Mesodermal cell (in vitro differentiated cells): ENCODE measurements at regions not wholly inside any gene's neighbourhood (a gene's known extent, or its start where the extent isn't known, plus 50 kb on each side); places are given as distances from the start of the nearest gene placed in this dataset.

ENCODE experiments used
- H3K27ac ChIP-seq: 2 replicates; pipeline ENCODE4 v1.7.0; 2013; ENCODE audit warnings: mild to moderate bottlenecking, low read depth, low read length, moderate library complexity; ENCODE audit not compliant: severe bottlenecking
- H3K36me3 ChIP-seq: 2 replicates; pipeline ENCODE4 v1.7.1; 2013; ENCODE audit warnings: mild to moderate bottlenecking, low read length, moderate library complexity; ENCODE audit not compliant: control insufficient read depth, insufficient read depth
- H3K4me1 ChIP-seq: one replicate; pipeline ENCODE4 v1.7.1; 2013; ENCODE audit warnings: mild to moderate bottlenecking, low read length; ENCODE audit not compliant: insufficient read depth, control insufficient read depth, poor library complexity, severe bottlenecking
- H3K4me3 ChIP-seq: 2 replicates; pipeline ENCODE4 v1.7.0; 2013; ENCODE audit warnings: low read length, control low read depth, mild to moderate bottlenecking; ENCODE audit not compliant: insufficient read depth, poor library complexity, severe bottlenecking; ENCODE audit errors: extremely low read depth
- H3K9me3 ChIP-seq: 2 replicates; pipeline ENCODE4 v1.7.1; 2013; ENCODE audit warnings: mild to moderate bottlenecking, low read length, moderate library complexity; ENCODE audit not compliant: control insufficient read depth
- WGBS, 2 experiments: methylation state at CpG; one replicate each; pipeline ENCODE4 v1.1.5; 2013; ENCODE audit warnings: missing lambda C conversion rate in 2 of 2; ENCODE audit not compliant: insufficient coverage in 2 of 2; 5-methylcytosine and 5-hydroxymethylcytosine counted together

GRCh38 chr13:39202746-39203145 is 164.5 kb downstream of the NHLRC3 start:
- no peaks in the 10 kb centered on the region for H3K36me3 ChIP-seq
- no peak overlapping the region for H3K27ac ChIP-seq
- no peak overlapping the region for H3K4me3 ChIP-seq
- H3K4me1 ChIP-seq = no peaks in the 10 kb centered on the region
- H3K9me3 ChIP-seq = no peaks in the 10 kb centered on the region
- 88 to 89% methylated on average over 5 of the region's 7 CpGs for WGBS, 2 experiments

GRCh38 chr13:39208636-39209035 is 170.4 kb downstream of the NHLRC3 start:
- H3K4me1 ChIP-seq = no peaks in the 10 kb centered on the region
- H3K36me3 ChIP-seq = no peaks in the 10 kb centered on the region
- H3K9me3 ChIP-seq = no peaks in the 10 kb centered on the region
- no peak overlapping the region for H3K27ac ChIP-seq
- WGBS, 2 experiments = 94 to 100% methylated on average over 2 of the region's 4 CpGs
- no peak overlapping the region for H3K4me3 ChIP-seq

- no peak overlapping the region for H3K27ac ChIP-seq
- no CpG with 5 or more reads among the region's 1 CpG for WGBS, 2 experiments
- no peak overlapping the region for H3K4me3 ChIP-seq
- H3K36me3 ChIP-seq = no peaks in the 10 kb centered on the region
- no peaks in the 10 kb centered on the region for H3K9me3 ChIP-seq
- H3K4me1 ChIP-seq = no peaks in the 10 kb centered on the region
Observed at GRCh38 chr13:39209731-39210531, 171.7 kb downstream of the NHLRC3 start.

- Histone ChIP-seq H3K36me3 (no peaks in the 10 kb centered on the region), H3K9me3 (no peaks in the 10 kb centered on the region), H3K4me1 (no peaks in the 10 kb centered on the region), H3K27ac (no peak overlapping the region), H3K4me3 (no peak overlapping the region)
- WGBS, 2 experiments = no CpG with 5 or more reads among the region's 1 CpG
Observed at GRCh38 chr13:39210961-39211534, 172.8 kb downstream of the NHLRC3 start.

- H3K4me1 ChIP-seq = no peaks in the 10 kb centered on the region
- WGBS, 2 experiments = 91 to 92% methylated on average over 3 to 4 of the region's 8 CpGs
- no peaks in the 10 kb centered on the region for H3K9me3 ChIP-seq
- no peaks in the 10 kb centered on the region for H3K36me3 ChIP-seq
- no peak overlapping the region for H3K4me3 ChIP-seq
- H3K27ac ChIP-seq = no peak overlapping the region
Observed at GRCh38 chr13:39215971-39216370, 177.7 kb downstream of the NHLRC3 start.

GRCh38 chr13:39217471-39217870 is 179.2 kb downstream of the NHLRC3 start:
- WGBS, 2 experiments = 90 to 100% methylated on average over 2 of the region's 3 CpGs
- H3K27ac ChIP-seq = no peak overlapping the region
- H3K4me3 ChIP-seq = no peak overlapping the region
- no peaks in the 10 kb centered on the region for H3K36me3 ChIP-seq
- no peaks in the 10 kb centered on the region for H3K4me1 ChIP-seq
- no peaks in the 10 kb centered on the region for H3K9me3 ChIP-seq

- 90 to 96% methylated on average over 2 of the region's 5 CpGs for WGBS, 2 experiments
Observed at GRCh38 chr13:39224671-39225240, 186.5 kb downstream of the NHLRC3 start.

GRCh38 chr13:39225860-39226259 is 187.6 kb downstream of the NHLRC3 start:
- H3K36me3 ChIP-seq = no peaks in the 10 kb centered on the region
- no peaks in the 10 kb centered on the region for H3K4me1 ChIP-seq
- WGBS, 2 experiments = 83% methylated on average over 2 to 4 of the region's 4 CpGs
- no peaks in the 10 kb centered on the region for H3K9me3 ChIP-seq
- no peak overlapping the region for H3K4me3 ChIP-seq
- no peak overlapping the region for H3K27ac ChIP-seq

More at GRCh38 chr13:39224671-39225240, 186.5 kb downstream of the NHLRC3 start:
- no peaks in the 10 kb centered on the region for H3K36me3 ChIP-seq
- no peaks in the 10 kb centered on the region for H3K4me1 ChIP-seq
- no peak overlapping the region for H3K4me3 ChIP-seq
- H3K9me3 ChIP-seq = no peaks in the 10 kb centered on the region
- no peak overlapping the region for H3K27ac ChIP-seq

GRCh38 chr13:39226359-39226758 is 188.1 kb downstream of the NHLRC3 start:
- Histone ChIP-seq H3K9me3 (no peaks in the 10 kb centered on the region), H3K4me1 (no peaks in the 10 kb centered on the region), H3K27ac (no peak overlapping the region), H3K36me3 (no peaks in the 10 kb centered on the region), H3K4me3 (no peak overlapping the region)
- WGBS, 2 experiments = 78 to 100% methylated on average over 1 to 2 of the region's 3 CpGs

GRCh38 chr13:39232401-39232980 is 194.2 kb downstream of the NHLRC3 start:
- H3K4me3 ChIP-seq = no peak overlapping the region
- no peaks in the 10 kb centered on the region for H3K9me3 ChIP-seq
- H3K36me3 ChIP-seq = no peaks in the 10 kb centered on the region
- no peaks in the 10 kb centered on the region for H3K4me1 ChIP-seq
- no peak overlapping the region for H3K27ac ChIP-seq
- 89 to 100% methylated on average over 1 of the region's 1 CpG for whole genome bisulfite sequencing, 2 experiments

- Histone ChIP-seq H3K4me1 (no peaks in the 10 kb centered on the region), H3K9me3 (no peaks in the 10 kb centered on the region), H3K27ac (no peak overlapping the region), H3K4me3 (no peak overlapping the region), H3K36me3 (no peaks in the 10 kb centered on the region)
Observed at GRCh38 chr13:39232999-39233398, 194.7 kb downstream of the NHLRC3 start.
